GM18507 (cell line): ENCODE measurements at regions not wholly inside any gene's neighbourhood (a gene's known extent, or its start where the extent isn't known, plus 50 kb on each side); places are given as distances from the start of the nearest gene placed in this dataset.
"Not testable (repeated sequence)": the region's sequence is repeated elsewhere in the genome, so short reads cannot be mapped to it uniquely, and the experiment has no call there.

Experiments
- DNase-seq: peaks from one replicate; pipeline ENCODE4 v3.0.0; 2011; ENCODE audit warnings: low read depth; ENCODE audit not compliant: insufficient read length; ENCODE audit errors: extremely low spot score
- FAIRE-seq: peaks from 2 replicates; lab custom pipeline; 2011; peaks lifted over from hg19 to GRCh38; lab: Jason Lieb, UNC

- no peak for DNase-seq
- FAIRE-seq, result no peak
These were observed 291.8 kb upstream of the HS6ST1 start for GRCh38 chr2:128610496-128610895.

- DNase-seq, result no peak
- FAIRE-seq, result no peak
These were observed 293.0 kb upstream of the HS6ST1 start for GRCh38 chr2:128611421-128612320.

- DNase-seq (no peak), FAIRE-seq (no peak)
These were observed 294.0 kb upstream of the HS6ST1 start for GRCh38 chr2:128612628-128613027.

- FAIRE-seq, result no peak
- no peak for DNase-seq
These were observed 294.7 kb upstream of the HS6ST1 start for GRCh38 chr2:128613351-128613750.

- FAIRE-seq, result no peak
- DNase-seq, result no peak
These were observed 295.2 kb upstream of the HS6ST1 start for GRCh38 chr2:128613876-128614275.

- not testable (repeated sequence) for DNase-seq, FAIRE-seq
These were observed 296.2 kb upstream of the HS6ST1 start for GRCh38 chr2:128614907-128615306.

- no peak for FAIRE-seq
These were observed 296.9 kb upstream of the HS6ST1 start for GRCh38 chr2:128615571-128615970.

GRCh38 chr2:128617029-128617590 lies 298.4 kb upstream of the HS6ST1 start:
- FAIRE-seq (no peak), DNase-seq (no peak)

More at GRCh38 chr2:128615571-128615970, 296.9 kb upstream of the HS6ST1 start:
- DNase-seq, result no peak

- DNase-seq (no peak), FAIRE-seq (no peak)
These were observed 299.0 kb upstream of the HS6ST1 start for GRCh38 chr2:128617661-128618060.

GRCh38 chr2:128618642-128619041 lies 300.0 kb upstream of the HS6ST1 start:
- no peak for DNase-seq
- FAIRE-seq, result no peak

- DNase-seq (no peak), FAIRE-seq (no peak)
These were observed 301.0 kb upstream of the HS6ST1 start for GRCh38 chr2:128619471-128620325.

GRCh38 chr2:128621074-128621473 lies 302.4 kb upstream of the HS6ST1 start:
- no peak for FAIRE-seq
- DNase-seq, result no peak

- DNase-seq (no peak), FAIRE-seq (no peak)
These were observed 303.7 kb upstream of the HS6ST1 start for GRCh38 chr2:128622371-128622770.

GRCh38 chr2:128622955-128623620 lies 304.4 kb upstream of the HS6ST1 start:
- DNase-seq (no peak), FAIRE-seq (no peak)

- DNase-seq, result peak; percentile 26
- FAIRE-seq, result peak; percentile 78
These were observed 305.4 kb upstream of the HS6ST1 start for GRCh38 chr2:128623776-128624761.

GRCh38 chr2:128624956-128625355 lies 306.3 kb upstream of the HS6ST1 start:
- FAIRE-seq (no peak), DNase-seq (no peak)

- DNase-seq (no peak), FAIRE-seq (no peak)
These were observed 306.8 kb upstream of the HS6ST1 start for GRCh38 chr2:128625421-128625820.

- DNase-seq (no peak), FAIRE-seq (no peak)
These were observed 307.5 kb upstream of the HS6ST1 start for GRCh38 chr2:128625963-128626759.
